ENCODE measurements at regions not wholly inside any gene's neighbourhood (a gene's known extent, or its start where the extent isn't known, plus 50 kb on each side); places are given as distances from the start of the nearest gene placed in this dataset.

DNA sequence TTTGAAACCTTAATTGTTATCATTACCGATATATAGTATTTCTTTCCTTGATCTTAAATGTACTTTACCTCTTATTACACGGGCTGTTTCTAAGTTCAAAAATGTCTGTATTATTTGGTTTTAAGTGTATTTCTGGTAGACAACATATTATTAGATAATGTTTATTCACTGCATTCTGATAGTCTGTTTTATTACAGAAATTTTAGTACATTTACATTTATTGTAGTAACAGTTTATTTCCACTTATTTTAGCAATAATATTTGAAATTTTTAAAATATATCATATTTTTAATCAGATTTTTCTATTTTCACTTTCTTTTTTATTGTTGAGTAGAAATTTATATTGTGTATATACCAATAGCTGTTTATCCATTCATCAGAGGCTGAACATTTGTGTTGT lies 1195.2 kb downstream of the TBC1D22A start:
- DNase-seq (ENCODE audit: low read depth) = no peak

DNA sequence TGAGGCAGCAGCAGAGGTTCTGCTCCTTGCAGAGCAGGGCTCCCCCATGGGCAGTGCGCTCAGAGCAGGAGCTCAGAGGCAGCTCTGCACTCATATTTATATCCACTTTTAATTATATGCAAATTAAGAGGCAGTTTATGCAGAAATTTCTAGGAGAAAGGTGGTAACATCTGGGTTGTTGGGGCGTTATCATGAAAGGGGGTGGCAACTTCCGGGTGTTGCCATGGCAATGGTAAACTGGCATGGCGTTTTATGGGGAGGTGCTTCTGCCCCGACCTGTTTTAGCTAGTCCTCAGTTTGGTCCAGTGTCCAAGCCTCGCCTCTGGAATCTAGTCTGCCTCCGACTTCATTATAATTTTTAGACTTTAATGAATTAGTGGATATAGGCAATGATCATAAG lies 1191.7 kb downstream of the TBC1D22A start:
- no peak overlapping the region for H3K4me3 ChIP-seq (ENCODE audit: low read depth, low read length)
- TF ChIP-seq, protein P1, sequence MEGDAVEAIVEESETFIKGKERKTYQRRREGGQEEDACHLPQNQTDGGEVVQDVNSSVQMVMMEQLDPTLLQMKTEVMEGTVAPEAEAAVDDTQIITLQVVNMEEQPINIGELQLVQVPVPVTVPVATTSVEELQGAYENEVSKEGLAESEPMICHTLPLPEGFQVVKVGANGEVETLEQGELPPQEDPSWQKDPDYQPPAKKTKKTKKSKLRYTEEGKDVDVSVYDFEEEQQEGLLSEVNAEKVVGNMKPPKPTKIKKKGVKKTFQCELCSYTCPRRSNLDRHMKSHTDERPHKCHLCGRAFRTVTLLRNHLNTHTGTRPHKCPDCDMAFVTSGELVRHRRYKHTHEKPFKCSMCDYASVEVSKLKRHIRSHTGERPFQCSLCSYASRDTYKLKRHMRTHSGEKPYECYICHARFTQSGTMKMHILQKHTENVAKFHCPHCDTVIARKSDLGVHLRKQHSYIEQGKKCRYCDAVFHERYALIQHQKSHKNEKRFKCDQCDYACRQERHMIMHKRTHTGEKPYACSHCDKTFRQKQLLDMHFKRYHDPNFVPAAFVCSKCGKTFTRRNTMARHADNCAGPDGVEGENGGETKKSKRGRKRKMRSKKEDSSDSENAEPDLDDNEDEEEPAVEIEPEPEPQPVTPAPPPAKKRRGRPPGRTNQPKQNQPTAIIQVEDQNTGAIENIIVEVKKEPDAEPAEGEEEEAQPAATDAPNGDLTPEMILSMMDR (IDR thresholded peaks at IDR 0.05; ENCODE audit: low read depth, low read length, missing control alignments) = no peak
- DNase-seq (ENCODE audit: low read depth) = no peak

More for the DNA sequence above, 1195.2 kb downstream of the TBC1D22A start:
- TF ChIP-seq, protein P1 (IDR thresholded peaks at IDR 0.05; ENCODE audit: low read depth, low read length, missing control alignments) = no peak
- H3K4me3 ChIP-seq (ENCODE audit: low read depth, low read length) = no peak overlapping the region

DNA sequence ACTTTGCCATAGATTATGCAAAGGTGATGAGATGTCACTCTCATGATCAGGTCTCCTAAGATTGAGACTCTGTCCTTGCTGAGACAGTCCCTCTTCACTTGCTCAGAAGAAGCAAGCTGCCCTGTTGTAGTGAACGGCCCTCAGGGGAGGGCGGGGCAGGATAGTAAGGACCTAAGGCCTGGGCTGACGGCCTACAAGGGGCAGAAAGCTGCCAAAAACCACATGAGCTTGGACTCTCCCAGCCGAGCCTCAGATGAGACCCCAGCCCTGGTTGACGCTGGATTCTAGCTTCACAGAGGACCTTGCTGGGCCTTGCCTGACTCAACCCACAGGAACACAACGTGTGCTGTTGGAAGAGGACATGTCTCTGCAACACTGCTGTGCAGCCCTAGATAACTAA lies 1182.5 kb downstream of the TBC1D22A start:
- DNase-seq (ENCODE audit: low read depth) = no peak
- TF ChIP-seq, protein P1 (IDR thresholded peaks at IDR 0.05; ENCODE audit: low read depth, low read length, missing control alignments) = no peak
- no peak overlapping the region for H3K4me3 ChIP-seq (ENCODE audit: low read depth, low read length)

GRCh38 chr22:47943729-47944700 lies 1181.6 kb downstream of the TBC1D22A start:
- DNase-seq (ENCODE audit: low read depth) = no peak
- TF ChIP-seq, protein P1 (IDR thresholded peaks at IDR 0.05; ENCODE audit: low read depth, low read length, missing control alignments) = no peak

GRCh38 chr22:47940211-47940610 lies 1177.8 kb downstream of the TBC1D22A start:
- no peak for DNase-seq (ENCODE audit: low read depth)
- H3K4me3 ChIP-seq (ENCODE audit: low read depth, low read length) = no peak overlapping the region
- TF ChIP-seq, protein P1 (IDR thresholded peaks at IDR 0.05; ENCODE audit: low read depth, low read length, missing control alignments) = no peak

More at GRCh38 chr22:47943729-47944700, 1181.6 kb downstream of the TBC1D22A start:
- H3K4me3 ChIP-seq (ENCODE audit: low read depth, low read length) = no peak overlapping the region

GRCh38 chr22:47933891-47934290 lies 1171.4 kb downstream of the TBC1D22A start:
- DNase-seq (ENCODE audit: low read depth) = no peak
- no peak overlapping the region for H3K4me3 ChIP-seq (ENCODE audit: low read depth, low read length)
- TF ChIP-seq, protein P1 (IDR thresholded peaks at IDR 0.05; ENCODE audit: low read depth, low read length, missing control alignments) = no peak
